Sigmoid colon (tissue), 6 donors: ENCODE measurements at regions not wholly inside any gene's neighbourhood (a gene's known extent, or its start where the extent isn't known, plus 50 kb on each side); places are given as distances from the start of the nearest gene placed in this dataset.

ENCODE experiments used
- DNase-seq: peaks from one replicate; pipeline ENCODE4 v3.0.0-alpha.2; 2019
- H3K27ac ChIP-seq, 4 donors: fragments of 200-600 bp; sonication (generic); one replicate each; pipeline ENCODE4 v1.5.1; 2016 to 2019; ENCODE audit warnings: mild to moderate bottlenecking in 1 of 4
- H3K27me3 ChIP-seq, 3 donors: fragments of 200-600 bp; sonication (generic); one replicate each; pipeline ENCODE4 v1.5.1; 2019; ENCODE audit warnings: mild to moderate bottlenecking in 1 of 3
- H3K36me3 ChIP-seq, 4 donors: fragments of 200-600 bp; sonication (generic); one replicate each; pipeline ENCODE4 v1.5.1; 2016 to 2019
- H3K4me1 ChIP-seq, 4 donors: fragments of 200-600 bp; sonication (generic); one replicate each; pipeline ENCODE4 v1.5.1; 2017 to 2019
- H3K4me3 ChIP-seq, 4 donors: fragments of 200-600 bp; sonication (generic); one replicate each; pipeline ENCODE4 v1.5.1; 2017 to 2019; ENCODE audit warnings: mild to moderate bottlenecking in 2 of 4, moderate library complexity in 1 of 4
- H3K9me3 ChIP-seq, 4 donors: fragments of 200-600 bp in 3 of 4; sonication (generic) in 3 of 4; one replicate each; pipeline versions ENCODE4 v1.5.1 to v1.6.1; 2013 to 2019
- CTCF ChIP-seq, 4 experiments: fragments of 450-650 bp in 3 of 4; fragments of 200-600 bp in 1 of 4; IDR thresholded peaks; one replicate each; pipeline ENCODE4 v1.5.1; 2016 to 2019; ENCODE audit warnings: antibody characterized with exemption in 4 of 4, mild to moderate bottlenecking in 3 of 4, moderate library complexity in 2 of 4
- EP300 ChIP-seq, 4 donors: sonication (generic); formaldehyde crosslinking; IDR thresholded peaks; one replicate each; pipeline ENCODE4 v1.6.1; 2017; ENCODE audit warnings: antibody characterized with exemption in 4 of 4
- POLR2A ChIP-seq, 2 donors: fragments of 450-650 bp; IDR thresholded peaks; one replicate each; pipeline ENCODE4 v1.6.1; 2016; ENCODE audit warnings: antibody characterized with exemption in 2 of 2, mild to moderate bottlenecking in 2 of 2, moderate library complexity in 2 of 2
- POLR2AphosphoS5 ChIP-seq, 4 donors: sonication (generic); formaldehyde crosslinking; IDR thresholded peaks; one replicate each; pipeline ENCODE4 v1.6.1; 2017; ENCODE audit warnings: antibody characterized with exemption in 4 of 4
- WGBS, 2 donors: extraction: QIAGEN DNeasy Blood & Tissue Kit; methylation state at CpG; one replicate each; pipeline ENCODE4 v1.1.7; 2013; 5-methylcytosine and 5-hydroxymethylcytosine counted together
- intact Hi-C: fragments of 100-400 bp; cut with DNase I; formaldehyde crosslinking; loops from one replicate; pipeline ENCODE4 v1.15.1; 2023
- donor health status: healthy with polysubstance abuse.
- donor health status: healthy.

- Histone ChIP-seq H3K36me3 (no peaks in the 10 kb centered on the region), H3K4me1 (no peaks in the 10 kb centered on the region), H3K9me3 (peaks cover 0 to 3% (median 0%) of the 10 kb centered on the region in 4 donors), H3K27me3 (no peaks in the 10 kb centered on the region), H3K27ac (no peak overlapping the region), H3K4me3 (no peak overlapping the region)
- WGBS, 2 donors: 29 to 74% methylated on average over 1 of the region's 1 CpG
- no peak for DNase-seq
- intact Hi-C loops: no loop called here
- no peak for TF ChIP-seq POLR2A (IDR thresholded peaks at IDR 0.05)
- TF ChIP-seq POLR2AphosphoS5 (IDR thresholded peaks at IDR 0.05): no peak
- TF ChIP-seq CTCF (IDR thresholded peaks at IDR 0.05): no peak
- no peak for TF ChIP-seq EP300 (IDR thresholded peaks at IDR 0.05)
Observed at GRCh38 chr6:93684339-93684738, 265.0 kb upstream of the EPHA7 start.

- no peaks in the 10 kb centered on the region for H3K9me3 ChIP-seq
- intact Hi-C loops: no loop called here
- TF ChIP-seq POLR2A (IDR thresholded peaks at IDR 0.05) (no peak), POLR2AphosphoS5 (IDR thresholded peaks at IDR 0.05) (no peak), EP300 (IDR thresholded peaks at IDR 0.05) (no peak), CTCF (IDR thresholded peaks at IDR 0.05) (no peak)
- no peaks in the 10 kb centered on the region for H3K27me3 ChIP-seq
- H3K27ac ChIP-seq: no peak overlapping the region
- H3K36me3 ChIP-seq: no peaks in the 10 kb centered on the region
- H3K4me1 ChIP-seq: no peaks in the 10 kb centered on the region
- DNase-seq: no peak
- 70 to 75% methylated on average over 3 of the region's 3 CpGs for WGBS, 2 donors
- H3K4me3 ChIP-seq: no peak overlapping the region
Observed at GRCh38 chr6:93679836-93680235, 260.5 kb upstream of the EPHA7 start.

- no peak for TF ChIP-seq EP300 (IDR thresholded peaks at IDR 0.05)
- no peaks in the 10 kb centered on the region for H3K9me3 ChIP-seq
- DNase-seq: no peak
- intact Hi-C loops: no loop called here
- no peaks in the 10 kb centered on the region for H3K27me3 ChIP-seq
- no peaks in the 10 kb centered on the region for H3K36me3 ChIP-seq
- no peak overlapping the region for H3K4me3 ChIP-seq
- WGBS, 2 donors: 61 to 63% methylated on average over 4 of the region's 4 CpGs
- H3K4me1 ChIP-seq: no peaks in the 10 kb centered on the region
- H3K27ac ChIP-seq: no peak overlapping the region
Observed at GRCh38 chr6:93678841-93679454, 259.6 kb upstream of the EPHA7 start.

- DNase-seq: no peak
- intact Hi-C loops: no loop called here
- Histone ChIP-seq H3K27ac (no peak overlapping the region), H3K4me1 (no peaks in the 10 kb centered on the region), H3K36me3 (no peaks in the 10 kb centered on the region), H3K9me3 (no peaks in the 10 kb centered on the region), H3K4me3 (no peak overlapping the region), H3K27me3 (no peaks in the 10 kb centered on the region)
- WGBS, 2 donors: 65 to 86% methylated on average over 4 of the region's 4 CpGs
- TF ChIP-seq CTCF (IDR thresholded peaks at IDR 0.05): no peak
- TF ChIP-seq POLR2AphosphoS5 (IDR thresholded peaks at IDR 0.05): no peak
- no peak for TF ChIP-seq POLR2A (IDR thresholded peaks at IDR 0.05)
- TF ChIP-seq EP300 (IDR thresholded peaks at IDR 0.05): no peak
Observed at GRCh38 chr6:93677264-93677965, 258.1 kb upstream of the EPHA7 start.

- Histone ChIP-seq H3K27me3 (no peaks in the 10 kb centered on the region), H3K4me3 (no peak overlapping the region), H3K27ac (no peak overlapping the region), H3K36me3 (no peaks in the 10 kb centered on the region), H3K9me3 (no peaks in the 10 kb centered on the region), H3K4me1 (no peaks in the 10 kb centered on the region)
- DNase-seq: no peak
- TF ChIP-seq CTCF (IDR thresholded peaks at IDR 0.05) (no peak), EP300 (IDR thresholded peaks at IDR 0.05) (no peak), POLR2AphosphoS5 (IDR thresholded peaks at IDR 0.05) (no peak), POLR2A (IDR thresholded peaks at IDR 0.05) (no peak)
- 78 to 90% methylated on average over 1 of the region's 1 CpG for WGBS, 2 donors
- intact Hi-C loops: no loop called here
Observed at GRCh38 chr6:93676581-93676980, 257.2 kb upstream of the EPHA7 start.
